ENCODE measurements at regions not wholly inside any gene's neighbourhood (a gene's known extent, or its start where the extent isn't known, plus 50 kb on each side); places are given as distances from the start of the nearest gene placed in this dataset.

DNA sequence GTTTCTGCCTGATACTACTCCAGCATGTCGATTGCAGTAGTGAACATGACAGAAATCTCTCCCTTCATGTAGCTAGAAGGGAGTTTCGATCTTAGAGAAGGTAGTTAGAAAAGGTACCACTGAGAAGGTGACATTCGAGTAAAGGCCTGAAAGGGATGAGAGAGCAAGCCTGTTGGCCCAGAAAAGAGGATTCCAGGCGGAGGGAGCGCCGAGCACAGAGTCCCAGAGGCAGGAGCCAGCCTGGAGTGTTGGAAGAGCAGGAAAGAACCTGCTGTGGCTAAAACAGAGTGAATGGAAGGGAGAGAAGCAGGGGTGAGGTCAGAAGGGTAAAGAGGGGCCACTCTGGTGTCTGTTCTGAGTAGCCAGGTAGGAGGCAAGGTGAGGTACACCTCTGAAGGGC is 52.5 kb downstream of the GARRE1 start:
- Histone ChIP-seq H3K27ac (ENCODE audit: low read depth, low read length) (no peak overlapping the region), H4K5ac (ENCODE audit: insufficient read length, low read depth, low read length) (no peak overlapping the region), H3K79me1 (ENCODE audit: low read depth, low read length) (no peaks in the 10 kb centered on the region; the same call in 1 of the 2 replicates), H2BK12ac (ENCODE audit: low read depth, low read length) (no peak overlapping the region; the same call in 1 of the 2 replicates), H3K56ac (replicated peaks; ENCODE audit: insufficient read length, low read depth, low read length) (no peak overlapping the region), H3K79me2 (ENCODE audit: control insufficient read depth in 1 of 2, insufficient read depth in 2 of 2, low read length in 2 of 2) (0 out of 4 replicates have a peak, but pooled peaks cover 0 to 8% of the 10 kb centered on the region in 2 experiments), H3K18ac (ENCODE audit: extremely low read depth, low read length) (no peak overlapping the region), H4K8ac (ENCODE audit: extremely low read depth, insufficient read depth, low read length) (no peak overlapping the region), H4K91ac (replicated peaks; ENCODE audit: insufficient read length, low read length) (no peak overlapping the region), H3K14ac (ENCODE audit: insufficient read length) (no peak overlapping the region), H3K36me3 (ENCODE audit: control insufficient read depth in 2 of 4, insufficient read depth in 4 of 4, low read length in 3 of 4) (no peaks in the 10 kb centered on the region), H4K20me1 (replicated peaks in 1 of 2; ENCODE audit: control insufficient read depth in 1 of 2, insufficient read depth in 2 of 2, low read length in 2 of 2) (no peaks in the 10 kb centered on the region), H3K4me2 (ENCODE audit: insufficient read depth in 1 of 2, low read depth in 2 of 2, low read length in 2 of 2) (no peak overlapping the region), H3K23ac (ENCODE audit: insufficient read length) (no peak overlapping the region), H3K9me3 (ENCODE audit: insufficient read depth in 2 of 2, low read depth in 1 of 2, low read length in 1 of 2) (no peaks in the 10 kb centered on the region), H2BK5ac (ENCODE audit: low read depth, low read length) (no peak overlapping the region), H3K23me2 (ENCODE audit: low read depth, low read length) (no peaks in the 10 kb centered on the region), H3K4me1 (replicated peaks in 1 of 4; ENCODE audit: control insufficient read depth in 3 of 4, insufficient read depth in 4 of 4, low read length in 3 of 4) (peaks cover 3 to 13% (median 12%) of the 10 kb centered on the region in 4 experiments), H2BK15ac (ENCODE audit: low read length) (no peak overlapping the region), H2BK120ac (replicated peaks; ENCODE audit: low read depth, low read length) (no peak overlapping the region), H2AK5ac (ENCODE audit: low read depth, low read length) (no peak overlapping the region), H2AFZ (ENCODE audit: low read length) (no peak overlapping the region), H2BK20ac (ENCODE audit: low read length) (no peak overlapping the region), H3K4ac (replicated peaks; ENCODE audit: insufficient read length, low read depth, low read length) (no peak overlapping the region), H3K4me3 (ENCODE audit: extremely low read depth in 1 of 4, insufficient read depth in 2 of 4, low read depth in 3 of 4, low read length in 4 of 4) (no peak overlapping the region), H3K9ac (replicated peaks in 1 of 4; ENCODE audit: extremely low read depth in 1 of 4, low read depth in 3 of 4, low read length in 3 of 4) (no peak overlapping the region), H3K27me3 (replicated peaks in 1 of 4; ENCODE audit: control insufficient read depth in 3 of 4, extremely low read depth in 1 of 4, insufficient read depth in 3 of 4, low read length in 3 of 4) (no peaks in the 10 kb centered on the region)
- CTCF ChIA-PET (ENCODE audit: partially characterized antibody), result no interaction called here
- 88% methylated on average over 6 of the region's 6 CpGs; no CpG with 5 or more reads in 1 of the 2 experiments for WGBS, 2 experiments (ENCODE audit: extremely low coverage in 1 of 2, insufficient coverage in 1 of 2, insufficient read length in 1 of 2, insufficient replicate concordance in 2 of 2, low coverage in 1 of 2, low lambda C conversion rate in 2 of 2, missing lambda C conversion rate in 1 of 2)
- DNase-seq (ENCODE audit: low read depth in 1 of 2, low spot score in 2 of 2) (no peak), FAIRE-seq (no peak)
- POLR2A ChIA-PET (ENCODE audit: partially characterized antibody), result interaction anchor here (1.3 to 1.6 kb wide), 2 partner anchors 12 to 20 kb away, joined by 4 read pairs; no protein-coding TSS in a partner anchor
- TF ChIP-seq GABPA (IDR thresholded peaks at IDR 0.05; ENCODE audit: borderline replicate concordance, insufficient read depth, low read length), result no peak
- TF ChIP-seq RAD21 (IDR thresholded peaks at IDR 0.05 in 1 of 2, conservative IDR thresholded peaks at IDR 0.05 in 1 of 2; ENCODE audit: low read depth in 2 of 2, low read length in 2 of 2), result no peak
- no peak for TF ChIP-seq EGR1 (IDR thresholded peaks at IDR 0.05; ENCODE audit: borderline replicate concordance, low read depth, low read length)
- no peak for TF ChIP-seq RBBP5 (IDR thresholded peaks at IDR 0.05; ENCODE audit: borderline replicate concordance, low read depth, low read length)
- TF ChIP-seq TAF1 (IDR thresholded peaks at IDR 0.05; ENCODE audit: low read depth, low read length), result no peak
- no peak for TF ChIP-seq CBX5 (IDR thresholded peaks at IDR 0.05; ENCODE audit: low read depth, low read length)
- no peak for TF ChIP-seq TEAD4 (IDR thresholded peaks at IDR 0.05; ENCODE audit: low read depth, low read length)
